H1 (cell line): ENCODE measurements at regions not wholly inside any gene's neighbourhood (a gene's known extent, or its start where the extent isn't known, plus 50 kb on each side); places are given as distances from the start of the nearest gene placed in this dataset.

Experiments used
- CTCF ChIA-PET: fragments of 300-600 bp; sonication (Branson Sonifier 250); formaldehyde crosslinking; loops from one replicate; lab custom pipeline; 2021; ENCODE audit not compliant: partially characterized antibody; lab: Charles Lee
- POLR2A ChIA-PET: fragments of 300-600 bp; sonication (Branson Sonifier 250); formaldehyde crosslinking; loops from one replicate; lab custom pipeline; 2021; ENCODE audit warnings: inconsistent platforms; ENCODE audit not compliant: partially characterized antibody; lab: Charles Lee
- DNase-seq, 2 experiments: peaks; one replicate each; pipeline versions ENCODE4 v3.0.0 to v3.0.0-alpha.2; 2010 to 2022; ENCODE audit warnings: low spot score in 2 of 2, low read depth in 1 of 2, mixed read lengths in 1 of 2
- FAIRE-seq: peaks from 2 replicates; lab custom pipeline; 2011; peaks lifted over from hg19 to GRCh38; lab: Jason Lieb, UNC
- H2AFZ ChIP-seq: 2 replicates; pipeline ENCODE4 v1.8.1; 2012; ENCODE audit warnings: low read length, inconsistent platforms
- H2AK5ac ChIP-seq: 2 replicates; pipeline ENCODE4 v1.6.1; 2013; ENCODE audit warnings: low read depth, low read length
- H2BK120ac ChIP-seq: replicated peaks from 2 replicates; pipeline ENCODE3; 2013; ENCODE audit warnings: low read depth, low read length, inconsistent platforms
- H2BK12ac ChIP-seq: 2 replicates; pipeline ENCODE4 v1.6.1; 2013; ENCODE audit warnings: low read depth, low read length
- H2BK15ac ChIP-seq: 2 replicates; pipeline ENCODE4 v1.6.1; 2013; ENCODE audit warnings: low read length
- H2BK20ac ChIP-seq: 2 replicates; pipeline ENCODE4 v1.6.1; 2013; ENCODE audit warnings: low read length
- H2BK5ac ChIP-seq: 2 replicates; pipeline ENCODE4 v1.6.1; 2013; ENCODE audit warnings: low read depth, low read length
- H3K14ac ChIP-seq: 2 replicates; pipeline ENCODE4 v1.6.1; 2013; ENCODE audit warnings: inconsistent platforms; ENCODE audit not compliant: insufficient read length
- H3K18ac ChIP-seq: 2 replicates; pipeline ENCODE4 v1.6.1; 2013; ENCODE audit warnings: low read length; ENCODE audit errors: extremely low read depth
- H3K23ac ChIP-seq: 2 replicates; pipeline ENCODE4 v1.6.1; 2013; ENCODE audit warnings: inconsistent platforms; ENCODE audit not compliant: insufficient read length
- H3K23me2 ChIP-seq: 2 replicates; pipeline ENCODE4 v1.6.1; 2013; ENCODE audit warnings: low read depth, low read length
- H3K27ac ChIP-seq: 2 replicates; pipeline ENCODE4 v1.6.1; 2011; ENCODE audit warnings: low read depth, low read length, inconsistent platforms
- H3K27me3 ChIP-seq, 4 experiments: replicated peaks in 1 of 4; 1 replicate in 1 of 4; 2 replicates in 3 of 4; pipeline versions ENCODE4 v1.6.1 to v1.8.1; 2011 to 2013; ENCODE audit warnings: low read length in 3 of 4, mild to moderate bottlenecking in 3 of 4, inconsistent platforms in 2 of 4, mixed read lengths in 2 of 4, moderate library complexity in 1 of 4; ENCODE audit not compliant: control insufficient read depth in 3 of 4, insufficient read depth in 3 of 4; ENCODE audit errors: extremely low read depth in 1 of 4
- H3K36me3 ChIP-seq, 4 experiments: 2 replicates each; pipeline versions ENCODE4 v1.6.1 to v1.8.1; 2011 to 2013; ENCODE audit warnings: mild to moderate bottlenecking in 4 of 4, low read length in 3 of 4, moderate library complexity in 2 of 4, control low read depth in 1 of 4, inconsistent platforms in 1 of 4; ENCODE audit not compliant: insufficient read depth in 4 of 4, control insufficient read depth in 2 of 4
- H3K4ac ChIP-seq: replicated peaks from 2 replicates; pipeline ENCODE3; 2013; ENCODE audit warnings: low read length, low read depth, mixed read lengths, inconsistent platforms; ENCODE audit not compliant: insufficient read length
- H3K4me1 ChIP-seq, 4 experiments: replicated peaks in 1 of 4; 1 replicate in 1 of 4; 2 replicates in 3 of 4; pipeline versions ENCODE4 v1.6.1 to v1.8.1; 2011 to 2013; ENCODE audit warnings: low read length in 3 of 4, inconsistent platforms in 2 of 4, mixed read lengths in 1 of 4; ENCODE audit not compliant: insufficient read depth in 4 of 4, control insufficient read depth in 3 of 4
- H3K4me2 ChIP-seq, 2 experiments: 2 replicates each; pipeline versions ENCODE4 v1.6.1 to v1.8.1; 2011 to 2013; ENCODE audit warnings: low read depth in 2 of 2, low read length in 2 of 2, control low read depth in 1 of 2, inconsistent platforms in 1 of 2, mild to moderate bottlenecking in 1 of 2; ENCODE audit not compliant: insufficient read depth in 1 of 2
- H3K4me3 ChIP-seq, 4 experiments: fragments of 200-600, 300-600 bp in 1 of 4; sonication (generic), shearing (Covaris generic), sonication (Bioruptor Twin) in 1 of 4; 2 replicates each; pipeline versions ENCODE4 v1.5.1 to v1.8.1; 2011 to 2016; ENCODE audit warnings: low read length in 4 of 4, low read depth in 3 of 4, control low read depth in 2 of 4, inconsistent platforms in 2 of 4, mild to moderate bottlenecking in 2 of 4, mixed read lengths in 1 of 4, moderate library complexity in 1 of 4; ENCODE audit not compliant: insufficient read depth in 2 of 4; ENCODE audit errors: extremely low read depth in 1 of 4
- H3K56ac ChIP-seq: replicated peaks from 2 replicates; pipeline ENCODE3; 2013; ENCODE audit warnings: low read depth, mild to moderate bottlenecking, mixed read lengths, low read length, inconsistent platforms; ENCODE audit not compliant: insufficient read length
- H3K79me1 ChIP-seq: 2 replicates; pipeline ENCODE4 v1.6.1; 2013; ENCODE audit warnings: low read depth, low read length, control low read depth
- H3K79me2 ChIP-seq, 2 experiments: 2 replicates each; pipeline versions ENCODE4 v1.6.1 to v1.8.1; 2012 to 2013; ENCODE audit warnings: low read length in 2 of 2, mild to moderate bottlenecking in 2 of 2, inconsistent platforms in 1 of 2; ENCODE audit not compliant: insufficient read depth in 2 of 2, control insufficient read depth in 1 of 2
- H3K9ac ChIP-seq, 4 experiments: replicated peaks in 1 of 4; 1 replicate in 1 of 4; 2 replicates in 3 of 4; pipeline versions ENCODE4 v1.6.1 to v1.8.1; 2011 to 2013; ENCODE audit warnings: low read depth in 3 of 4, low read length in 3 of 4, control low read depth in 2 of 4, mild to moderate bottlenecking in 2 of 4, moderate library complexity in 2 of 4, inconsistent platforms in 1 of 4; ENCODE audit errors: extremely low read depth in 1 of 4
- H3K9me3 ChIP-seq, 2 experiments: 2 replicates each; pipeline versions ENCODE4 v1.6.1 to v1.8.1; 2012 to 2013; ENCODE audit warnings: mild to moderate bottlenecking in 2 of 2, moderate library complexity in 2 of 2, control low read depth in 1 of 2, inconsistent platforms in 1 of 2, low read depth in 1 of 2, low read length in 1 of 2, mixed read lengths in 1 of 2; ENCODE audit not compliant: insufficient read depth in 2 of 2
- H4K20me1 ChIP-seq, 2 experiments: replicated peaks in 1 of 2; 2 replicates each; pipeline versions ENCODE3 to v1.8.1; 2011 to 2013; ENCODE audit warnings: inconsistent platforms in 2 of 2, low read length in 2 of 2, mild to moderate bottlenecking in 1 of 2; ENCODE audit not compliant: insufficient read depth in 2 of 2, control insufficient read depth in 1 of 2
- H4K5ac ChIP-seq: 2 replicates; pipeline ENCODE4 v1.6.1; 2013; ENCODE audit warnings: low read length, low read depth, mixed read lengths, inconsistent platforms; ENCODE audit not compliant: insufficient read length
- H4K8ac ChIP-seq: 2 replicates; pipeline ENCODE4 v1.8.0; 2013; ENCODE audit warnings: mild to moderate bottlenecking, moderate library complexity, low read length, inconsistent platforms; ENCODE audit not compliant: insufficient read depth; ENCODE audit errors: extremely low read depth
- H4K91ac ChIP-seq: replicated peaks from 2 replicates; pipeline ENCODE3; 2013; ENCODE audit warnings: low read length, mixed read lengths, inconsistent platforms; ENCODE audit not compliant: insufficient read length
- ATF2 ChIP-seq: IDR thresholded peaks from 2 replicates; pipeline ENCODE4 v1.6.1; 2012; ENCODE audit warnings: low read length, inconsistent platforms
- BRCA1 ChIP-seq: IDR thresholded peaks from 2 replicates; pipeline ENCODE4 v1.6.1; 2012; ENCODE audit warnings: low read depth, low read length, improper control_type of control experiment
- E2F6 ChIP-seq: IDR thresholded peaks from 2 replicates; pipeline ENCODE4 v1.6.1; 2012; ENCODE audit warnings: inconsistent platforms
- NRF1 ChIP-seq: IDR thresholded peaks from 2 replicates; pipeline ENCODE4 v1.6.1; 2011; ENCODE audit warnings: mild to moderate bottlenecking, low read depth, low read length, improper control_type of control experiment
- POLR2A ChIP-seq, 2 experiments: IDR thresholded peaks; 1 replicate in 1 of 2; 2 replicates in 1 of 2; pipeline ENCODE4 v1.6.1; 2011; ENCODE audit warnings: low read depth in 2 of 2, low read length in 2 of 2, mild to moderate bottlenecking in 2 of 2; ENCODE audit errors: control extremely low read depth in 1 of 2
- RFX5 ChIP-seq: IDR thresholded peaks from 2 replicates; pipeline ENCODE4 v1.6.1; 2011; ENCODE audit warnings: low read depth, low read length, improper control_type of control experiment, borderline replicate concordance
- RXRA ChIP-seq: IDR thresholded peaks from 2 replicates; pipeline ENCODE4 v1.6.1; 2011; ENCODE audit warnings: low read depth, mild to moderate bottlenecking, low read length, moderate library complexity; ENCODE audit not compliant: insufficient read depth
- SP4 ChIP-seq: IDR thresholded peaks from 2 replicates; pipeline ENCODE4 v1.6.1; 2012; ENCODE audit warnings: low read length, inconsistent platforms
- SUZ12 ChIP-seq: fragments of 200-600 bp; sonication (generic); IDR thresholded peaks from 2 replicates; pipeline ENCODE4 v1.6.1; 2012; ENCODE audit warnings: mild to moderate bottlenecking, inconsistent platforms, low read length, moderate library complexity, mixed read lengths
- TAF1 ChIP-seq: IDR thresholded peaks from 2 replicates; pipeline ENCODE4 v1.6.1; 2011; ENCODE audit warnings: mild to moderate bottlenecking, low read depth, low read length
- ZNF274 ChIP-seq: IDR thresholded peaks from 2 replicates; pipeline ENCODE4 v1.7.0; 2012; ENCODE audit warnings: low read length, borderline replicate concordance; ENCODE audit errors: extremely low read depth
- WGBS, 2 experiments: shearing (Covaris generic) in 1 of 2; methylation state at CpG; one replicate each; pipeline versions ENCODE4 v1.1.6 to v1.1.7; 2013 to 2015; ENCODE audit warnings: low lambda C conversion rate in 2 of 2, mixed read lengths in 2 of 2, inconsistent platforms in 1 of 2, low coverage in 1 of 2, missing lambda C conversion rate in 1 of 2; ENCODE audit not compliant: insufficient replicate concordance in 2 of 2, insufficient coverage in 1 of 2, insufficient read length in 1 of 2; ENCODE audit errors: extremely low coverage in 1 of 2, missing lambda C conversion rate in 1 of 2; 5-methylcytosine and 5-hydroxymethylcytosine counted together

DNA sequence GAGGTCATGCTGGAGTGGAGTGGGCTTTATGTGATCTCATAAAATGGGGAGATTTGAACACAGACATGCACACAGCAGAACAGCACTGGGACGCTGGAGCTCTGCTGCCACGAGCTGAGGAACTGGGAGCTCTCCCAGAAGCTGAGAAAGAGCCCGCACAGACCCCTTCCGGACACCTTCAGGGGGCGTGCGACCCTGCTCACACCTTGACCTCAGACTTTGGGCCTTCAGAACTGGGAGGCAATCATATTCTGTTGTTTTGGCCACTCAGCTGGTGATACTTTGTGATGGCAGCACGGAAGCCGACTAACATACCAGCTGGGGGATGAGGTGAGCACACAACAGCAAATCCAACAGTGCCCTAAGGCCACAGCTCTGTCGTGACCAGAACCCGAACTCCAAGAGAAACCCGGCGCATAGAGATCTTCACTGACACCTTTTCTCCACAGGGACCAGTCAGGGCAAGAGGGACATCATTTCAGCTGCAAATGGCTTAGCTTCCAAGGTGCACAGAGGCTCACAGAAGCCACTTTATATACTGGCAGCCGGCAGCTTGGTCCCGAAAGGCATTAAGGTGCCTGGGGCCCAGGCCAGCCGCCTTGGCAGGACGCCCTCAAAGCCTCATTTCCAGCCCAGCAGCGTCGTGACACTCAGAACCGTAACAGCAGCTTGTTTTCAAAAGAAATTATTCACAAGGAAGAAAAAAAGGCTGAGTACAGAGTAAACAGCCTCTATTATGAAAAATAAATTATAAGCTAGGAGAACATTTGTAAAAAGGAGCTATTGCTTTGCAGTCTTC lies 89.3 kb downstream of the RNASET2 start:
- no peak overlapping the region for H2BK12ac ChIP-seq
- no peaks in the 10 kb centered on the region for H3K79me1 ChIP-seq
- H3K27ac ChIP-seq = no peak overlapping the region
- H3K79me2 ChIP-seq = no peaks in the 10 kb centered on the region
- no peak overlapping the region for H3K18ac ChIP-seq
- H3K4me2 ChIP-seq = no peak overlapping the region
- no peak overlapping the region for H3K4me3 ChIP-seq
- no peak overlapping the region for H3K23ac ChIP-seq
- H3K9me3 ChIP-seq = no peaks in the 10 kb centered on the region
- H3K36me3 ChIP-seq = no peaks in the 10 kb centered on the region
- H2AK5ac ChIP-seq = no peak overlapping the region
- no peak overlapping the region for H4K91ac ChIP-seq
- 91% methylated on average over 19 of the region's 19 CpGs; no CpG with 5 or more reads in 1 of the 2 experiments for WGBS, 2 experiments
- no peak overlapping the region for H4K8ac ChIP-seq
- no peak overlapping the region for H3K56ac ChIP-seq
- ChIA-PET CTCF (interaction anchor here (0.6 to 2.5 kb wide), 6 partner anchors 10 to 122 kb away, joined by 3 to 10 read pairs (median 6); no protein-coding TSS in a partner anchor), POLR2A (interaction anchor here (0.5 kb wide), 1 partner anchor 70 kb away, joined by 4 read pairs; no protein-coding TSS in a partner anchor)
- peaks cover 0 to 2% (median 0%) of the 10 kb centered on the region in 4 experiments; a peak in 2 of 7 replicates for H3K4me1 ChIP-seq
- no peak overlapping the region for H2BK20ac ChIP-seq
- no peaks in the 10 kb centered on the region for H4K20me1 ChIP-seq
- no peak overlapping the region for H3K4ac ChIP-seq
- DNase-seq (no peak), FAIRE-seq (no peak)
- H3K27me3 ChIP-seq = peaks cover 0 to 5% (median 3%) of the 10 kb centered on the region in 4 experiments; a peak in 3 of 7 replicates
- no peak overlapping the region for H4K5ac ChIP-seq
- no peak overlapping the region for H3K14ac ChIP-seq
- no peak overlapping the region for H2BK15ac ChIP-seq
- H2AFZ ChIP-seq = no peak overlapping the region
- peaks cover 6% of the 10 kb centered on the region; the same call in 1 of the 2 replicates for H3K23me2 ChIP-seq
- no peak overlapping the region for H2BK5ac ChIP-seq
- H2BK120ac ChIP-seq = no peak overlapping the region
- no peak overlapping the region for H3K9ac ChIP-seq
- no peak for TF ChIP-seq RFX5
- TF ChIP-seq NRF1 = no peak
- no peak for TF ChIP-seq POLR2A (IDR thresholded peaks at IDR 0.05; ENCODE audit: control extremely low read depth in 1 of 2, low read depth in 2 of 2, low read length in 2 of 2)
- TF ChIP-seq E2F6 = no peak
- TF ChIP-seq ZNF274 = no peak
- no peak for TF ChIP-seq RXRA
- TF ChIP-seq BRCA1 = no peak
- TF ChIP-seq SUZ12 = no peak
- no peak for TF ChIP-seq SP4
- no peak for TF ChIP-seq TAF1
- TF ChIP-seq ATF2 = no peak
